Testis (tissue), 2 donors: ENCODE measurements at regions not wholly inside any gene's neighbourhood (a gene's known extent, or its start where the extent isn't known, plus 50 kb on each side); places are given as distances from the start of the nearest gene placed in this dataset.

Source experiments
- POLR2A ChIP-seq: fragments of 450-650 bp; IDR thresholded peaks from one replicate; pipeline ENCODE4 v1.6.1; 2017; ENCODE audit warnings: antibody characterized with exemption, mild to moderate bottlenecking, moderate library complexity
- TF ChIP-seq, protein P1 (sequence below), 3 experiments: fragments of 450-650 bp in 2 of 3; fragments of 200-600 bp in 1 of 3; sonication (generic) in 1 of 3; IDR thresholded peaks; one replicate each; pipeline ENCODE4 v1.5.1; 2016 to 2019; ENCODE audit warnings: antibody characterized with exemption in 3 of 3, mild to moderate bottlenecking in 2 of 3, moderate library complexity in 1 of 3

DNA sequence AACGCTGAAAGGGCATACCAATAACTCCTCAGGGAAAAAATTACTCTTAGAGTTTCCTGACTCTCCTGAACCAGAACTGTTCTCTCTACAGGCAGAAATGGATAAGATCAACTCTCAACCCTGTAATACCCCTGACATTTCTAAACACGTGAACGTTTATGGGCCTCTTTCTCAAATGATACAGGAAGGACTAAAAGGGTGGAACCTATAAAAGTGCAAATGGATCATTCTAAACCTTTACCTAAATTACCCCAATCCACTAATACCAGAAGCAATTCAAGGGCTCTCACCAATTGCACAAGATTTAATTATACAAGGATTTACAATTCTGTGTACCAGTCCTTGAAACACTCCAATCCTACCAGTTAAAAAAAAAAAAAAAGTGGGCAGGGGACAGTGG is 98.0 kb upstream of the FAM174B start:
- TF ChIP-seq, protein P1, sequence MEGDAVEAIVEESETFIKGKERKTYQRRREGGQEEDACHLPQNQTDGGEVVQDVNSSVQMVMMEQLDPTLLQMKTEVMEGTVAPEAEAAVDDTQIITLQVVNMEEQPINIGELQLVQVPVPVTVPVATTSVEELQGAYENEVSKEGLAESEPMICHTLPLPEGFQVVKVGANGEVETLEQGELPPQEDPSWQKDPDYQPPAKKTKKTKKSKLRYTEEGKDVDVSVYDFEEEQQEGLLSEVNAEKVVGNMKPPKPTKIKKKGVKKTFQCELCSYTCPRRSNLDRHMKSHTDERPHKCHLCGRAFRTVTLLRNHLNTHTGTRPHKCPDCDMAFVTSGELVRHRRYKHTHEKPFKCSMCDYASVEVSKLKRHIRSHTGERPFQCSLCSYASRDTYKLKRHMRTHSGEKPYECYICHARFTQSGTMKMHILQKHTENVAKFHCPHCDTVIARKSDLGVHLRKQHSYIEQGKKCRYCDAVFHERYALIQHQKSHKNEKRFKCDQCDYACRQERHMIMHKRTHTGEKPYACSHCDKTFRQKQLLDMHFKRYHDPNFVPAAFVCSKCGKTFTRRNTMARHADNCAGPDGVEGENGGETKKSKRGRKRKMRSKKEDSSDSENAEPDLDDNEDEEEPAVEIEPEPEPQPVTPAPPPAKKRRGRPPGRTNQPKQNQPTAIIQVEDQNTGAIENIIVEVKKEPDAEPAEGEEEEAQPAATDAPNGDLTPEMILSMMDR (IDR thresholded peaks at IDR 0.05): no peak
- TF ChIP-seq POLR2A: no peak
